Transverse colon (tissue), 4 donors: ENCODE measurements at regions not wholly inside any gene's neighbourhood (a gene's known extent, or its start where the extent isn't known, plus 50 kb on each side); places are given as distances from the start of the nearest gene placed in this dataset.

Experiments
- DNase-seq: peaks from one replicate; pipeline ENCODE4 v3.0.0-alpha.2; 2019
- H3K27ac ChIP-seq, 4 donors: fragments of 200-600 bp; sonication (generic); 2 replicates each; pipeline ENCODE4 v1.5.1; 2016 to 2018; ENCODE audit warnings: inconsistent platforms in 4 of 4
- H3K27me3 ChIP-seq: fragments of 200-600 bp; sonication (generic); 2 replicates; pipeline ENCODE4 v1.5.1; 2017; ENCODE audit warnings: inconsistent platforms
- H3K36me3 ChIP-seq, 4 donors: fragments of 200-600 bp; sonication (generic); 2 replicates each; pipeline ENCODE4 v1.5.1; 2017 to 2019; ENCODE audit warnings: inconsistent platforms in 4 of 4
- H3K4me1 ChIP-seq, 4 donors: fragments of 200-600 bp; sonication (generic); 2 replicates each; pipeline ENCODE4 v1.5.1; 2017 to 2020; ENCODE audit warnings: inconsistent platforms in 4 of 4
- H3K4me3 ChIP-seq, 4 donors: fragments of 200-600 bp; sonication (generic); 1 replicate in 1 of 4; 2 replicates in 3 of 4; pipeline versions ENCODE4 v1.5.1 to v1.6.1; 2017 to 2019; ENCODE audit warnings: inconsistent platforms in 4 of 4
- H3K9me3 ChIP-seq, 2 donors: fragments of 200-600 bp; sonication (generic); 2 replicates each; pipeline ENCODE4 v1.5.1; 2017 to 2019; ENCODE audit warnings: inconsistent platforms in 2 of 2
- EP300 ChIP-seq: sonication (generic); formaldehyde crosslinking; IDR thresholded peaks from one replicate; pipeline ENCODE4 v1.6.1; 2017; ENCODE audit warnings: antibody characterized with exemption, low read depth
- POLR2A ChIP-seq: fragments of 450-650 bp; IDR thresholded peaks from one replicate; pipeline ENCODE4 v1.6.1; 2016; ENCODE audit warnings: antibody characterized with exemption, mild to moderate bottlenecking, moderate library complexity
- POLR2AphosphoS5 ChIP-seq, 3 donors: sonication (generic); formaldehyde crosslinking; IDR thresholded peaks; one replicate each; pipeline ENCODE4 v1.6.1; 2016; ENCODE audit warnings: antibody characterized with exemption in 3 of 3
- WGBS, 2 donors: methylation state at CpG; one replicate each; pipeline ENCODE4 v1.1.5; 2018; ENCODE audit warnings: low coverage in 1 of 2; 5-methylcytosine and 5-hydroxymethylcytosine counted together
- in situ Hi-C, 4 donors: fragments of 200-750 bp; cut with MboI; loops; one replicate each; pipeline versions ENCODE4 v1.15.0 to v1.15.1; 2017; ENCODE audit warnings: low sequenced_read_pairs in 3 of 4, low pct_ligation_motif_present in 1 of 4, low pct_unique_long_range_greater_than_20kb in 1 of 4
- intact Hi-C: fragments of 100-400 bp; cut with DNase I; formaldehyde crosslinking; loops from one replicate; pipeline ENCODE4 v1.15.1; 2023; ENCODE audit warnings: low total_unique reads
- TF ChIP-seq, protein P1 (sequence below), 5 experiments: fragments of 200-600 bp in 3 of 5; fragments of 450-650 bp in 2 of 5; sonication (generic) in 3 of 5; IDR thresholded peaks; 1 replicate in 2 of 5; 2 replicates in 3 of 5; pipeline ENCODE4 v1.5.1; 2016 to 2017; ENCODE audit warnings: antibody characterized with exemption in 5 of 5, inconsistent platforms in 3 of 5, mild to moderate bottlenecking in 2 of 5, moderate library complexity in 1 of 5

DNA sequence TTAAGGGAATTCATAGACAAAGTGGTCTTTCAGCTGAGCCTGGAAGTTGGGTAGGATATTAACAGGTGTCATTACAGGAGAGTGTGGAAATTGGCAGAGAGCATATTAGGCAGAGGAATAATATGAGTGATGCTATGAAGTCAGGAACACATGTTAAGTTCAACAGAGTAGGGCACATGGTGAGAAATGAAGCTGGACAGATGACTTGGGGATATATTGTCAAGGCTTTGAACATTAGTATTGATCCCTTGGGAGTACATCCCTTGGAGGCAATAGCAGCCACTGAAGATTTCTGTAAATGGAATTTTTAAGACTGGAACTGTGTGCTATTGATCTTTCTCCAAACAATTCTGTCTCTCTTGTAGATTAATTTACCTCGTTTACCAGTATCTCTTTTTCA is 170.7 kb downstream of the SCG2 start:
- no peak for DNase-seq
- WGBS, 2 donors, result 46 to 60% methylated on average over 1 of the region's 1 CpG
- Histone ChIP-seq H3K27ac (no peak overlapping the region), H3K4me1 (no peaks in the 10 kb centered on the region), H3K9me3 (peaks cover 0 to 3% of the 10 kb centered on the region in 2 donors), H3K36me3 (no peaks in the 10 kb centered on the region), H3K27me3 (no peaks in the 10 kb centered on the region), H3K4me3 (no peak overlapping the region)
- TF ChIP-seq POLR2A, result no peak
- TF ChIP-seq EP300, result no peak
- TF ChIP-seq, protein P1, sequence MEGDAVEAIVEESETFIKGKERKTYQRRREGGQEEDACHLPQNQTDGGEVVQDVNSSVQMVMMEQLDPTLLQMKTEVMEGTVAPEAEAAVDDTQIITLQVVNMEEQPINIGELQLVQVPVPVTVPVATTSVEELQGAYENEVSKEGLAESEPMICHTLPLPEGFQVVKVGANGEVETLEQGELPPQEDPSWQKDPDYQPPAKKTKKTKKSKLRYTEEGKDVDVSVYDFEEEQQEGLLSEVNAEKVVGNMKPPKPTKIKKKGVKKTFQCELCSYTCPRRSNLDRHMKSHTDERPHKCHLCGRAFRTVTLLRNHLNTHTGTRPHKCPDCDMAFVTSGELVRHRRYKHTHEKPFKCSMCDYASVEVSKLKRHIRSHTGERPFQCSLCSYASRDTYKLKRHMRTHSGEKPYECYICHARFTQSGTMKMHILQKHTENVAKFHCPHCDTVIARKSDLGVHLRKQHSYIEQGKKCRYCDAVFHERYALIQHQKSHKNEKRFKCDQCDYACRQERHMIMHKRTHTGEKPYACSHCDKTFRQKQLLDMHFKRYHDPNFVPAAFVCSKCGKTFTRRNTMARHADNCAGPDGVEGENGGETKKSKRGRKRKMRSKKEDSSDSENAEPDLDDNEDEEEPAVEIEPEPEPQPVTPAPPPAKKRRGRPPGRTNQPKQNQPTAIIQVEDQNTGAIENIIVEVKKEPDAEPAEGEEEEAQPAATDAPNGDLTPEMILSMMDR (IDR thresholded peaks at IDR 0.05), result no peak
- TF ChIP-seq POLR2AphosphoS5 (IDR thresholded peaks at IDR 0.05), result no peak
- in situ Hi-C loops, result no loop called here
- intact Hi-C loops, result no loop called here

DNA sequence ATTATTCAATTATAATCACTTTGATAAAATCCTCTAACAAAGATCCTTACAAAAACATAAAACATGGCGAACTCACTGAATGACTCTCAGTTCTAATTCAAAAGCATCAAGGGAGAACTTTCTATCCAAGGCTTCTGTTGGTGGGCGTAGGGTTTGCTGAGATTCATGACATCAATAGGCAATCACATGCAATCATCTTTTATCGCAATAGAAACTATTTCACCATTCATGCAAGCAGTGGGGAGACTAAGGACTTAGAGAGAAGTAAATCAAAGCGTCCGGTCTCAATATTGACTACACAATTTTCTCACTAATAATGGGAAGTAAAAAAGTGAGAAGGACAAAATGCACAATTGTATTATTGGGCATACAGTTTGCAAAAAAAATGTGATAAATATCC is 168.7 kb downstream of the SCG2 start:
- no peak for DNase-seq
- Histone ChIP-seq H3K4me1 (no peaks in the 10 kb centered on the region), H3K27me3 (no peaks in the 10 kb centered on the region), H3K9me3 (no peaks in the 10 kb centered on the region), H3K36me3 (no peaks in the 10 kb centered on the region), H3K27ac (no peak overlapping the region), H3K4me3 (no peak overlapping the region)
- TF ChIP-seq POLR2AphosphoS5 (IDR thresholded peaks at IDR 0.05), result no peak
- no peak for TF ChIP-seq EP300
- TF ChIP-seq POLR2A, result no peak
- TF ChIP-seq, protein P1 (IDR thresholded peaks at IDR 0.05), result no peak
- 78 to 92% methylated on average over 4 to 5 of the region's 5 CpGs for WGBS, 2 donors
- in situ Hi-C loops (no loop called here), intact Hi-C loops (no loop called here)

DNA sequence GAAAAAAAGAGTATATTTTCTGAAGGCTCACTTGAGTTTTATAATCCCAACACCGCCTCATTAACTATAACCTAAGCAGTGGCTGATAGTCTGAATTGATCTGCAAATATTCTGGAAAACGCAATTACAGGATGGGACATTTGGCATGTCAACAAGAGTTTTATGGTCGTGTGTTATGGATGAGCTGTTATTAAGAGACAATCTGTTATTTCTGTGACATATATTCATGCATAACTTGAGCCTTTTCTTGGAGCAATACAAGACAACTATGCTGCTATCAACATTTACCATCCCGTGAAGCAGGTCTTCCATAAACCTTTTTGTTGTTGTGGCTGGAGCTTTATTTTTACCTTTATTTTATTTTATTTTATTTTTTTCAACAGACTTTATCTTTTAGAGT is 164.4 kb downstream of the SCG2 start:
- in situ Hi-C loops, result no loop called here
- DNase-seq, result no peak
- Histone ChIP-seq H3K4me1 (no peaks in the 10 kb centered on the region), H3K4me3 (no peak overlapping the region), H3K27me3 (no peaks in the 10 kb centered on the region), H3K27ac (no peak overlapping the region), H3K9me3 (no peaks in the 10 kb centered on the region), H3K36me3 (no peaks in the 10 kb centered on the region)
- intact Hi-C loops, result no loop called here
- TF ChIP-seq, protein P1 (IDR thresholded peaks at IDR 0.05), result no peak
- 63 to 69% methylated on average over 4 of the region's 4 CpGs for WGBS, 2 donors

DNA sequence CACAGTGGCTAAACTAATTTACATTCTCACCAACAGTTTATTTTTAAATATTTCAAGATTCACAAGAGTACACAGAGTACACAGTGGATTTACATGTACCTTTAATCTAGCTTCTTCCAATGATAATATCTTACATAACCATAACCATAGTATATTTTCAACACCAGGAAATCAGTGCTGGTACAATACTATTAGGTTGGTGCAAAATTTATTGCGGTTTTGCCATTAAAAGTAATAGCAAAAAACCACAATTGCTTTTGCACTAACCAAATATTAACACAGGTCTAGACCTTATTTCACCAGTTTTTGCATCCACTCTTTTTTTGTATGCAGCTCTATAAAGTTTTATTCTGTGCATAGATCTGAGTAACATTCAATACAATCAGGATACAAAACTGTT is 163.0 kb downstream of the SCG2 start:
- Histone ChIP-seq H3K4me1 (no peaks in the 10 kb centered on the region), H3K27me3 (no peaks in the 10 kb centered on the region), H3K36me3 (no peaks in the 10 kb centered on the region), H3K4me3 (no peak overlapping the region), H3K27ac (no peak overlapping the region), H3K9me3 (no peaks in the 10 kb centered on the region)
- in situ Hi-C loops, result no loop called here
- intact Hi-C loops, result no loop called here
- no peak for TF ChIP-seq EP300
- TF ChIP-seq POLR2A, result no peak
- TF ChIP-seq POLR2AphosphoS5 (IDR thresholded peaks at IDR 0.05), result no peak
- TF ChIP-seq, protein P1 (IDR thresholded peaks at IDR 0.05), result no peak
- WGBS, 2 donors, result 60 to 66% methylated on average over 1 of the region's 1 CpG
- no peak for DNase-seq
